A549 (cell line): ENCODE measurements at regions not wholly inside any gene's neighbourhood (a gene's known extent, or its start where the extent isn't known, plus 50 kb on each side); places are given as distances from the start of the nearest gene placed in this dataset.

Experiments
- ATAC-seq, 2 experiments: fragments of 200-7000 bp in 1 of 2; fragments of >200 bp in 1 of 2; cut with Nextera tagmentation in 1 of 2; cut with Tn5 transposase in 1 of 2; 3 replicates each; pipeline versions ENCODE4 v1.8.0 to v1.9.1; 2018 to 2020; ENCODE audit warnings: mild to moderate bottlenecking in 1 of 2, moderate library complexity in 1 of 2
- CTCF ChIA-PET: fragments of 300-600 bp; sonication (Branson Sonifier 250); formaldehyde crosslinking; extraction: SDS; loops from one replicate; lab custom pipeline; 2021; ENCODE audit warnings: antibody characterized with exemption, inconsistent platforms; lab: Yijun Ruan, JAX
- POLR2A ChIA-PET: fragments of 350-600 bp; formaldehyde crosslinking; extraction: SDS; loops from one replicate; lab custom pipeline; 2021; ENCODE audit warnings: antibody characterized with exemption, inconsistent platforms; lab: Yijun Ruan, JAX
- DNase-seq, 2 experiments: peaks; one replicate each; pipeline versions ENCODE4 v3.0.0 to v3.0.0-alpha.2; 2011 to 2016; ENCODE audit warnings: low read depth in 1 of 2, low spot score in 1 of 2
- FAIRE-seq: peaks from 2 replicates; lab custom pipeline; 2011; peaks lifted over from hg19 to GRCh38; lab: Jason Lieb, UNC
- H3K27ac ChIP-seq, 2 experiments: fragments of >200 bp; sonication (Bioruptor Twin); formaldehyde crosslinking; 3 replicates each; pipeline ENCODE4 v1.5.1; 2016 to 2017
- H3K4me1 ChIP-seq: fragments of >200 bp; sonication (Bioruptor Twin); formaldehyde crosslinking; 3 replicates; pipeline ENCODE4 v1.6.1; 2016
- H3K4me2 ChIP-seq: fragments of >200 bp; sonication (Bioruptor Twin); formaldehyde crosslinking; 3 replicates; pipeline ENCODE4 v1.6.1; 2016
- H3K4me3 ChIP-seq: fragments of >200 bp; sonication (Bioruptor Twin); formaldehyde crosslinking; 3 replicates; pipeline ENCODE4 v1.5.1; 2016
- H3K9me3 ChIP-seq: fragments of >200 bp; sonication (Bioruptor Twin); formaldehyde crosslinking; 3 replicates; pipeline ENCODE4 v1.6.1; 2016
- BHLHE40 ChIP-seq: IDR thresholded peaks from 2 replicates; pipeline ENCODE4 v1.6.1; 2012; ENCODE audit warnings: low read depth, low read length, inconsistent platforms
- CBX2 ChIP-seq: fragments of 200-600 bp; sonication (generic); IDR thresholded peaks from 2 replicates; pipeline ENCODE4 v1.6.1; 2016; ENCODE audit warnings: low read depth, mild to moderate bottlenecking, borderline replicate concordance
- CBX8 ChIP-seq: fragments of 200-600 bp; sonication (generic); IDR thresholded peaks from 2 replicates; pipeline ENCODE4 v1.6.1; 2016
- EHF ChIP-seq: fragments of 250-450 bp; sonication (Bioruptor Pico); IDR thresholded peaks from 2 replicates; pipeline ENCODE4 v1.5.0; 2020; ENCODE audit warnings: mild to moderate bottlenecking
- FOXS1 ChIP-seq: fragments of 250-450 bp; sonication (Bioruptor Pico); IDR thresholded peaks from 2 replicates; pipeline ENCODE4 v1.5.0; 2020; ENCODE audit warnings: mild to moderate bottlenecking, moderate library complexity
- HOXA7 ChIP-seq: fragments of 250-450 bp; sonication (Bioruptor Pico); IDR thresholded peaks from 2 replicates; pipeline ENCODE4 v1.5.0; 2020; ENCODE audit warnings: mild to moderate bottlenecking, moderate library complexity
- HOXB13 ChIP-seq: fragments of 250-450 bp; sonication (Bioruptor Pico); IDR thresholded peaks from 2 replicates; pipeline ENCODE4 v1.5.0; 2020; ENCODE audit warnings: low read depth, mild to moderate bottlenecking, moderate library complexity
- HOXB5 ChIP-seq: fragments of 250-450 bp; sonication (Bioruptor Pico); IDR thresholded peaks from 2 replicates; pipeline ENCODE4 v1.5.0; 2020; ENCODE audit warnings: mild to moderate bottlenecking, moderate library complexity
- MAFK ChIP-seq: fragments of 450-650 bp; IDR thresholded peaks from 2 replicates; pipeline ENCODE4 v1.6.1; 2014; ENCODE audit not compliant: partially characterized antibody
- NPAS2 ChIP-seq: fragments of 250-450 bp; sonication (Bioruptor Pico); IDR thresholded peaks from 2 replicates; pipeline ENCODE4 v1.8.0; 2022; ENCODE audit warnings: mild to moderate bottlenecking, moderate library complexity, borderline replicate concordance
- NR3C1 ChIP-seq: fragments of >200 bp; sonication (Bioruptor Twin); formaldehyde crosslinking; IDR thresholded peaks from 3 replicates; pipeline ENCODE4 v1.6.1; 2017
- POLR2AphosphoS2 ChIP-seq: conservative IDR thresholded peaks from 2 replicates; pipeline ENCODE4 v1.6.1; 2012; ENCODE audit warnings: low read length, improper control_type of control experiment, inconsistent platforms
- RAD21 ChIP-seq, 2 experiments: fragments of >200 bp in 1 of 2; sonication (Bioruptor Twin) in 1 of 2; formaldehyde crosslinking in 1 of 2; IDR thresholded peaks in 1 of 2; conservative IDR thresholded peaks in 1 of 2; 2 replicates in 1 of 2; 3 replicates in 1 of 2; pipeline ENCODE4 v1.6.1; 2012 to 2018; ENCODE audit warnings: inconsistent platforms in 1 of 2
- RARB ChIP-seq: fragments of 250-450 bp; sonication (Bioruptor Pico); IDR thresholded peaks from 2 replicates; pipeline ENCODE4 v1.8.0; 2021; ENCODE audit warnings: mild to moderate bottlenecking, moderate library complexity
- RFX5 ChIP-seq: fragments of 450-650 bp; IDR thresholded peaks from 2 replicates; pipeline ENCODE4 v1.7.1; 2014; ENCODE audit warnings: antibody characterized with exemption, mild to moderate bottlenecking, moderate library complexity
- SMC3 ChIP-seq: fragments of >200 bp; sonication (Bioruptor Twin); formaldehyde crosslinking; IDR thresholded peaks from 3 replicates; pipeline ENCODE4 v1.6.1; 2018; ENCODE audit warnings: inconsistent platforms
- SREBF2 ChIP-seq: fragments of 450-650 bp; IDR thresholded peaks from 2 replicates; pipeline ENCODE4 v1.6.1; 2014; ENCODE audit warnings: mild to moderate bottlenecking, moderate library complexity
- TFCP2L1 ChIP-seq: fragments of 250-450 bp; sonication (Bioruptor Pico); IDR thresholded peaks from 2 replicates; pipeline ENCODE4 v1.5.0; 2021; ENCODE audit warnings: mild to moderate bottlenecking
- TP53 ChIP-seq: fragments of 250-450 bp; sonication (Bioruptor Pico); IDR thresholded peaks from 2 replicates; pipeline ENCODE4 v1.5.0; 2021; ENCODE audit warnings: mild to moderate bottlenecking, moderate library complexity
- WGBS: methylation state at CpG from one replicate; pipeline ENCODE4 v1.1.6; 2017; ENCODE audit errors: missing lambda C conversion rate; 5-methylcytosine and 5-hydroxymethylcytosine counted together
- TF ChIP-seq, protein P1 (sequence below): fragments of 150-350 bp; IDR thresholded peaks from 2 replicates; pipeline ENCODE4 v1.6.1; 2014; ENCODE audit warnings: low read depth, mild to moderate bottlenecking, low read length
- TF ChIP-seq, protein P2 (sequence below): fragments of 450-650 bp; IDR thresholded peaks from 2 replicates; pipeline ENCODE4 v1.6.1; 2014; ENCODE audit warnings: antibody characterized with exemption
- TF ChIP-seq, protein P3 (sequence below): fragments of 200-600 bp; sonication (generic); IDR thresholded peaks from 2 replicates; pipeline ENCODE4 v1.6.1; 2016; ENCODE audit warnings: antibody characterized with exemption, mild to moderate bottlenecking, moderate library complexity
- TF ChIP-seq, protein P4 (sequence below): IDR thresholded peaks from 2 replicates; pipeline ENCODE4 v1.6.1; 2012

DNA sequence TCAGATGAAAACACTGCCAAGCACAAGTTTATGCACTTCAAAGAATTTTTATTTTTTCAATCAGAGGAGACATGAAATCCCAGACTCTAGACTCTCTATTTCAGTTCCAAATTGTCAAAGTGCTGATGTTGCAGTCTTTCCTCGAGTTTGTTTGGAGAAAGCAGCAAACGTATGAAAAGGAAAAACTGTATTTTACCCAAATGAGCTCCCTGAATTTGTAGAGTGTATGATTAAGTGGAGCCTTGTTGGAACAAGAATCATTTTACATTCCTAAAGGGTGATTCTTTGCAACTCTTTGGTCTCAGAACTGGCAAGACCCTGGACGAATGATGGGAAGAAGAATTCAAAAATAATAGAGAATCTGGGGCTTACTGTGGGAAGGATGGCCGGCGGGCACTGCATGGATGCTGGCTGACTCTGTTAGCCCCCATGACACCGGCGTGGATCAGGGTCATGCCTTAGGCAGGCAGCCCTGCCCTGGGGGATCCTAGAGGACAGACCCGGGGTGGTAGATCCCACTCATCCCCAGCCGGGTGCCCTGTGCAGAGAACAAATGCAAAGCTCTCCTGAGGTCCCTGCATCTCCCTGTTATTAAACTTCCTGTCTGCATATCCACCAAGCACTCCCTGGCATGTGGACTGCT lies 207.4 kb downstream of the FNDC1 start:
- Histone ChIP-seq H3K4me1 (no peaks in the 10 kb centered on the region), H3K4me3 (no peak overlapping the region), H3K4me2 (no peak overlapping the region), H3K9me3 (no peaks in the 10 kb centered on the region), H3K27ac (no peak overlapping the region)
- peak; percentile 67 for TF ChIP-seq MAFK
- no peak for TF ChIP-seq NR3C1
- 14% methylated on average over 7 of the region's 9 CpGs for WGBS
- no peak for ATAC-seq
- DNase-seq = no peak
- POLR2A ChIA-PET = no interaction called here
- CTCF ChIA-PET = interaction anchor here (1.6 kb wide), 1 partner anchor 10 kb away, joined by 3 read pairs; no protein-coding TSS in a partner anchor
- FAIRE-seq = no peak

DNA sequence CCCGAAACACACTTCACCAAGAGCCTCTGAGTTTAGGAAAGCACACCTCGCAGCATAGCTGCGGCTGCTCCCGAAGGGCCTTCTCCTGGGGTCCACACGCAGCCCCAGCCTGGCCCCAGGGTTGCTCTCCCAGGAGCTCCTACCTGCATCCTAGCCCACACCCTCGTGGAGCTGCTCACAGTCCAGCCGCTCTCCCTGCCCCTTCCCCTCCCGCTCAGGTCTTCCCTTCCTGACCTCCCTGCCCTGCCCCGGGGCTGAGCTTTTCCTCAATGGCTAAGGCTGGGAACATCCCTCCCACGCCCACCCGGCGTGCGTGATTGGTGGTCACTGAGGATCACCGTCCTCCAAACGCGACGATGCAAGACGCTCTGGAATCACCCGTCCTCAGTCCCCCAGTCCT lies 205.8 kb downstream of the FNDC1 start:
- no peak for DNase-seq
- TF ChIP-seq NR3C1 (no peak), SMC3 (no peak), HOXA7 (CRISPR knock-in tag) (no peak), CBX2 (no peak), CBX8 (no peak), HOXB5 (CRISPR knock-in tag) (no peak), NPAS2 (no peak), EHF (CRISPR knock-in tag) (no peak), FOXS1 (CRISPR knock-in tag) (no peak), POLR2AphosphoS2 (no peak), RAD21 (conservative IDR thresholded peaks at IDR 0.05 in 1 of 2, IDR thresholded peaks at IDR 0.05 in 1 of 2) (no peak), RARB (CRISPR knock-in tag) (no peak), BHLHE40 (no peak), HOXB13 (CRISPR knock-in tag) (no peak)
- TF ChIP-seq, protein P1, sequence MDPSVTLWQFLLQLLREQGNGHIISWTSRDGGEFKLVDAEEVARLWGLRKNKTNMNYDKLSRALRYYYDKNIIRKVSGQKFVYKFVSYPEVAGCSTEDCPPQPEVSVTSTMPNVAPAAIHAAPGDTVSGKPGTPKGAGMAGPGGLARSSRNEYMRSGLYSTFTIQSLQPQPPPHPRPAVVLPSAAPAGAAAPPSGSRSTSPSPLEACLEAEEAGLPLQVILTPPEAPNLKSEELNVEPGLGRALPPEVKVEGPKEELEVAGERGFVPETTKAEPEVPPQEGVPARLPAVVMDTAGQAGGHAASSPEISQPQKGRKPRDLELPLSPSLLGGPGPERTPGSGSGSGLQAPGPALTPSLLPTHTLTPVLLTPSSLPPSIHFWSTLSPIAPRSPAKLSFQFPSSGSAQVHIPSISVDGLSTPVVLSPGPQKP = no peak
- TF ChIP-seq, protein P2, sequence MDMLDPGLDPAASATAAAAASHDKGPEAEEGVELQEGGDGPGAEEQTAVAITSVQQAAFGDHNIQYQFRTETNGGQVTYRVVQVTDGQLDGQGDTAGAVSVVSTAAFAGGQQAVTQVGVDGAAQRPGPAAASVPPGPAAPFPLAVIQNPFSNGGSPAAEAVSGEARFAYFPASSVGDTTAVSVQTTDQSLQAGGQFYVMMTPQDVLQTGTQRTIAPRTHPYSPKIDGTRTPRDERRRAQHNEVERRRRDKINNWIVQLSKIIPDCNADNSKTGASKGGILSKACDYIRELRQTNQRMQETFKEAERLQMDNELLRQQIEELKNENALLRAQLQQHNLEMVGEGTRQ = no peak
- TF ChIP-seq, all 56 proteins: peak for 0
- 38% methylated on average over 15 of the region's 19 CpGs for WGBS
- ChIA-PET POLR2A (no interaction called here), CTCF (no interaction called here)
- Histone ChIP-seq H3K4me1 (no peaks in the 10 kb centered on the region), H3K4me2 (no peak overlapping the region), H3K9me3 (no peaks in the 10 kb centered on the region), H3K27ac (no peak overlapping the region), H3K4me3 (no peak overlapping the region)
- FAIRE-seq (no peak), ATAC-seq (no peak)

DNA sequence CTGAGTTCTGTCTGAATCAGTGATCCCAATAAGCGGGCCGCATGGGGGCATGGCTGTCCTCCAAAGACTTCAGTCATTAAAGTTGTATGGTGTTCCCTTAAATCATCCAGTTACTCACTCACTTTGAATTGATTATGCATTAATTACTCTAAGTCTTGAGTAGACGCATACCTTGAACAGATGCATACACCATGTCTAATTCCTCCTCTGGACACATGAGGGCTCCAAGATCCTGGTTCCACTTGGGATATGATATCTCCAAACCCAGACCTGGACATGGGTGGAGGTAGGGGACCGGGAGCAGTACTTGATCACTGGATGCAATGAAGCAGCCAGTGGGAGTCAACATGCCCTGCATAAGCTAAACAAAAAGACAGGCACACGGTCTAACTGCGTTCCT lies 204.5 kb downstream of the FNDC1 start:
- Histone ChIP-seq H3K9me3 (no peaks in the 10 kb centered on the region), H3K4me3 (no peak overlapping the region), H3K27ac (no peak overlapping the region), H3K4me1 (no peaks in the 10 kb centered on the region), H3K4me2 (no peak overlapping the region)
- ChIA-PET POLR2A (no interaction called here), CTCF (no interaction called here)
- TF ChIP-seq TP53 (CRISPR knock-in tag) = no peak
- TF ChIP-seq, protein P3, sequence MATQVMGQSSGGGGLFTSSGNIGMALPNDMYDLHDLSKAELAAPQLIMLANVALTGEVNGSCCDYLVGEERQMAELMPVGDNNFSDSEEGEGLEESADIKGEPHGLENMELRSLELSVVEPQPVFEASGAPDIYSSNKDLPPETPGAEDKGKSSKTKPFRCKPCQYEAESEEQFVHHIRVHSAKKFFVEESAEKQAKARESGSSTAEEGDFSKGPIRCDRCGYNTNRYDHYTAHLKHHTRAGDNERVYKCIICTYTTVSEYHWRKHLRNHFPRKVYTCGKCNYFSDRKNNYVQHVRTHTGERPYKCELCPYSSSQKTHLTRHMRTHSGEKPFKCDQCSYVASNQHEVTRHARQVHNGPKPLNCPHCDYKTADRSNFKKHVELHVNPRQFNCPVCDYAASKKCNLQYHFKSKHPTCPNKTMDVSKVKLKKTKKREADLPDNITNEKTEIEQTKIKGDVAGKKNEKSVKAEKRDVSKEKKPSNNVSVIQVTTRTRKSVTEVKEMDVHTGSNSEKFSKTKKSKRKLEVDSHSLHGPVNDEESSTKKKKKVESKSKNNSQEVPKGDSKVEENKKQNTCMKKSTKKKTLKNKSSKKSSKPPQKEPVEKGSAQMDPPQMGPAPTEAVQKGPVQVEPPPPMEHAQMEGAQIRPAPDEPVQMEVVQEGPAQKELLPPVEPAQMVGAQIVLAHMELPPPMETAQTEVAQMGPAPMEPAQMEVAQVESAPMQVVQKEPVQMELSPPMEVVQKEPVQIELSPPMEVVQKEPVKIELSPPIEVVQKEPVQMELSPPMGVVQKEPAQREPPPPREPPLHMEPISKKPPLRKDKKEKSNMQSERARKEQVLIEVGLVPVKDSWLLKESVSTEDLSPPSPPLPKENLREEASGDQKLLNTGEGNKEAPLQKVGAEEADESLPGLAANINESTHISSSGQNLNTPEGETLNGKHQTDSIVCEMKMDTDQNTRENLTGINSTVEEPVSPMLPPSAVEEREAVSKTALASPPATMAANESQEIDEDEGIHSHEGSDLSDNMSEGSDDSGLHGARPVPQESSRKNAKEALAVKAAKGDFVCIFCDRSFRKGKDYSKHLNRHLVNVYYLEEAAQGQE = no peak
- no peak for TF ChIP-seq SREBF2
- TF ChIP-seq, protein P4, sequence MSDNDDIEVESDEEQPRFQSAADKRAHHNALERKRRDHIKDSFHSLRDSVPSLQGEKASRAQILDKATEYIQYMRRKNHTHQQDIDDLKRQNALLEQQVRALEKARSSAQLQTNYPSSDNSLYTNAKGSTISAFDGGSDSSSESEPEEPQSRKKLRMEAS = no peak
- TF ChIP-seq CBX8 = no peak
- TF ChIP-seq RFX5 = no peak
- no peak for TF ChIP-seq TFCP2L1 (CRISPR knock-in tag)
- DNase-seq (no peak), FAIRE-seq (no peak), ATAC-seq (no peak)
- WGBS = 52% methylated on average over 6 of the region's 6 CpGs
